HG03103 (cell line): ENCODE measurements at regions not wholly inside any gene's neighbourhood (a gene's known extent, or its start where the extent isn't known, plus 50 kb on each side); places are given as distances from the start of the nearest gene placed in this dataset.
"Not testable (repeated sequence)": the region's sequence is repeated elsewhere in the genome, so short reads cannot be mapped to it uniquely, and the experiment has no call there.

Experiments
- ATAC-seq: cut with Tn5 transposase; IDR thresholded peaks from one replicate; pipeline ENCODE4 v1.9.1; 2021; ENCODE audit warnings: low read depth; ENCODE audit not compliant: unreplicated experiment

GRCh38 chr10:11668847-11669610 lies 57.6 kb upstream of the USP6NL start:
- ATAC-seq, result no peak

GRCh38 chr10:11667756-11668155 lies 56.3 kb upstream of the USP6NL start:
- ATAC-seq, result no peak

- ATAC-seq, result peak; percentile 64
These were observed 52.5 kb upstream of the USP6NL start for GRCh38 chr10:11663763-11664555.

GRCh38 chr10:11663126-11663515 lies 51.7 kb upstream of the USP6NL start:
- not testable (repeated sequence) for ATAC-seq

GRCh38 chr10:11661441-11661840 lies 50.0 kb upstream of the USP6NL start:
- ATAC-seq, result no peak
